Thyroid gland (tissue), 4 donors: ENCODE measurements at regions not wholly inside any gene's neighbourhood (a gene's known extent, or its start where the extent isn't known, plus 50 kb on each side); places are given as distances from the start of the nearest gene placed in this dataset.
"Not testable (repeated sequence)": the region's sequence is repeated elsewhere in the genome, so short reads cannot be mapped to it uniquely, and the experiment has no call there.

Experiments used
- DNase-seq, 2 donors: peaks; one replicate each; pipeline ENCODE4 v3.0.0-alpha.2; 2019
- H3K27ac ChIP-seq, 3 donors: fragments of 200-600 bp; sonication (generic); 1 replicate in 2 of 3; 2 replicates in 1 of 3; pipeline ENCODE4 v1.5.1; 2016 to 2019; ENCODE audit warnings: mild to moderate bottlenecking in 1 of 3, moderate library complexity in 1 of 3
- H3K27me3 ChIP-seq: fragments of 200-600 bp; sonication (generic); one replicate; pipeline ENCODE4 v1.5.1; 2019
- H3K36me3 ChIP-seq, 2 donors: fragments of 200-600 bp; sonication (generic); one replicate each; pipeline ENCODE4 v1.5.1; 2016 to 2019
- H3K4me1 ChIP-seq, 2 donors: fragments of 200-600 bp; sonication (generic); one replicate each; pipeline ENCODE4 v1.5.1; 2017 to 2019
- H3K4me3 ChIP-seq, 3 donors: fragments of 200-600 bp; sonication (generic); replicated peaks in 1 of 3; 1 replicate in 2 of 3; 2 replicates in 1 of 3; pipeline ENCODE4 v1.5.1; 2016; ENCODE audit warnings: mild to moderate bottlenecking in 1 of 3
- H3K9me3 ChIP-seq: fragments of 200-600 bp; sonication (generic); one replicate; pipeline ENCODE4 v1.5.1; 2017
- POLR2A ChIP-seq, 2 donors: fragments of 450-650 bp; IDR thresholded peaks; one replicate each; pipeline ENCODE4 v1.6.1; 2017; ENCODE audit warnings: antibody characterized with exemption in 2 of 2, mild to moderate bottlenecking in 2 of 2, moderate library complexity in 1 of 2
- WGBS, 2 donors: methylation state at CpG; one replicate each; pipeline ENCODE4 v1.1.5; 2017; 5-methylcytosine and 5-hydroxymethylcytosine counted together
- intact Hi-C: fragments of 100-400 bp; cut with DNase I; formaldehyde crosslinking; loops from one replicate; pipeline ENCODE4 v1.15.1; 2023
- TF ChIP-seq, protein P1 (sequence below), 6 experiments: fragments of 200-600 bp in 3 of 6; fragments of 450-650 bp in 3 of 6; sonication (generic) in 3 of 6; IDR thresholded peaks; one replicate each; pipeline ENCODE4 v1.5.1; 2016 to 2019; ENCODE audit warnings: antibody characterized with exemption in 6 of 6, mild to moderate bottlenecking in 2 of 6, inconsistent platforms in 1 of 6, moderate library complexity in 1 of 6

- H3K27me3 ChIP-seq = peaks cover 32% of the 10 kb centered on the region
Measured at GRCh38 chr6:27556406-27556805, 83.5 kb upstream of the ZNF184 start.

GRCh38 chr6:27553123-27553904 is 80.4 kb upstream of the ZNF184 start:
- no peak for DNase-seq
- WGBS, 2 donors = 8 to 9% methylated on average over 23 of the region's 23 CpGs
- Histone ChIP-seq H3K27ac (no peak overlapping the region), H3K4me3 (no peak overlapping the region), H3K36me3 (no peaks in the 10 kb centered on the region), H3K9me3 (no peaks in the 10 kb centered on the region), H3K4me1 (no peaks in the 10 kb centered on the region), H3K27me3 (peaks cover 43% of the 10 kb centered on the region)
- TF ChIP-seq, protein P1, sequence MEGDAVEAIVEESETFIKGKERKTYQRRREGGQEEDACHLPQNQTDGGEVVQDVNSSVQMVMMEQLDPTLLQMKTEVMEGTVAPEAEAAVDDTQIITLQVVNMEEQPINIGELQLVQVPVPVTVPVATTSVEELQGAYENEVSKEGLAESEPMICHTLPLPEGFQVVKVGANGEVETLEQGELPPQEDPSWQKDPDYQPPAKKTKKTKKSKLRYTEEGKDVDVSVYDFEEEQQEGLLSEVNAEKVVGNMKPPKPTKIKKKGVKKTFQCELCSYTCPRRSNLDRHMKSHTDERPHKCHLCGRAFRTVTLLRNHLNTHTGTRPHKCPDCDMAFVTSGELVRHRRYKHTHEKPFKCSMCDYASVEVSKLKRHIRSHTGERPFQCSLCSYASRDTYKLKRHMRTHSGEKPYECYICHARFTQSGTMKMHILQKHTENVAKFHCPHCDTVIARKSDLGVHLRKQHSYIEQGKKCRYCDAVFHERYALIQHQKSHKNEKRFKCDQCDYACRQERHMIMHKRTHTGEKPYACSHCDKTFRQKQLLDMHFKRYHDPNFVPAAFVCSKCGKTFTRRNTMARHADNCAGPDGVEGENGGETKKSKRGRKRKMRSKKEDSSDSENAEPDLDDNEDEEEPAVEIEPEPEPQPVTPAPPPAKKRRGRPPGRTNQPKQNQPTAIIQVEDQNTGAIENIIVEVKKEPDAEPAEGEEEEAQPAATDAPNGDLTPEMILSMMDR (IDR thresholded peaks at IDR 0.05) = no peak
- TF ChIP-seq POLR2A (IDR thresholded peaks at IDR 0.05) = no peak
- intact Hi-C loops = no loop called here

More at GRCh38 chr6:27556406-27556805, 83.5 kb upstream of the ZNF184 start:
- Histone ChIP-seq H3K4me1 (no peaks in the 10 kb centered on the region), H3K4me3 (no peak overlapping the region), H3K36me3 (no peaks in the 10 kb centered on the region), H3K27ac (no peak overlapping the region), H3K9me3 (no peaks in the 10 kb centered on the region)
- no peak for DNase-seq
- 18 to 22% methylated on average over 4 of the region's 4 CpGs for WGBS, 2 donors
- intact Hi-C loops = no loop called here
- TF ChIP-seq, protein P1 (IDR thresholded peaks at IDR 0.05) = no peak
- no peak for TF ChIP-seq POLR2A (IDR thresholded peaks at IDR 0.05)

DNA sequence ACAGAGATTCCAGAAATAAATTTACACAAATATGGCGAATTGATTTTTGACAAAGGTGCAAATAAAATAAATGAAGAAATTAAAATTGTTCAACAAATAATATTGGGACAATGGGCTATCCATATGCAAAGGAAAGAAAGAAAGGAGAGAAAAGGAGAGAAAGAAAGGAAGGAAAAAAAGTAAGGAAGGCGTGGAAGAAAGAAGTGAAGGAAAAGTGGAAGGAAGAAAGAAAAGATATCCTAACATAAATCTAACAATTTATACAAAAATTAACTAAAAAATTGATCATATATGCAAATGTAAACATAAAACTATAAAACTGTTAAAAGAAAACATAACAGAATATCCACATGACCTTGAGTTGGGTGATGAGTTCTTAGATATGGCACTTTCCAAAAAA is 78.7 kb upstream of the ZNF184 start:
- Histone ChIP-seq H3K4me3 (no peak overlapping the region), H3K27me3 (peaks cover 36% of the 10 kb centered on the region), H3K27ac (no peak overlapping the region), H3K9me3 (no peaks in the 10 kb centered on the region), H3K4me1 (no peaks in the 10 kb centered on the region), H3K36me3 (no peaks in the 10 kb centered on the region)
- DNase-seq = no peak
- WGBS, 2 donors = 81 to 89% methylated on average over 2 of the region's 2 CpGs
- TF ChIP-seq, protein P1 (IDR thresholded peaks at IDR 0.05) = no peak
- no peak for TF ChIP-seq POLR2A (IDR thresholded peaks at IDR 0.05)
- intact Hi-C loops = no loop called here

DNA sequence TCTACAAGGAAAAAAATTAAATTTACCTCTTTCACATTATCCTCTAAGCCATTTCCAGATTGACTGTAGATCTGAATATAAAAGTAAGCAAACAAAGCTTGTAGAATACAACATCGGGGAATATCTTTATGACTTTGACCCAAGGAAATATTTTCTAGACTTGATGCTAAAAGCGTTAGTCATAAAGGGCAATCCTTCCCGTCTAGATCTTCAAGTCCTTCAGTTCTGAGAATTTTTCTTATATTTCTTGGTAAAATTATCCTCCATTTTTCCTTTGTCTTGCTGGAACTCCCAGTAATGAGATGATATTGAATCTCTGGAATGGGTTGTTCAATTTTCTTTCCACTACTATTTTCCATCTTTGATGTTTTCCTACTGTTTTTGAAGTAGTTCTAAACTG is 77.8 kb upstream of the ZNF184 start:
- H3K4me1 ChIP-seq = no peaks in the 10 kb centered on the region
- DNase-seq = no peak
- TF ChIP-seq, protein P1 (IDR thresholded peaks at IDR 0.05) = no peak
- no peak for TF ChIP-seq POLR2A (IDR thresholded peaks at IDR 0.05)
- H3K9me3 ChIP-seq = no peaks in the 10 kb centered on the region
- intact Hi-C loops = no loop called here
- H3K27ac ChIP-seq = no peak overlapping the region
- no peak overlapping the region for H3K4me3 ChIP-seq
- no peaks in the 10 kb centered on the region for H3K36me3 ChIP-seq
- peaks cover 36% of the 10 kb centered on the region for H3K27me3 ChIP-seq
- WGBS, 2 donors = 81 to 82% methylated on average over 3 of the region's 3 CpGs

GRCh38 chr6:27549241-27549598 is 76.3 kb upstream of the ZNF184 start:
- H3K27ac ChIP-seq, intact Hi-C loops, H3K4me1 ChIP-seq, H3K9me3 ChIP-seq, DNase-seq, H3K36me3 ChIP-seq, H3K4me3 ChIP-seq: not testable (repeated sequence)
- 80 to 83% methylated on average over 14 of the region's 14 CpGs for WGBS, 2 donors
- H3K27me3 ChIP-seq = peaks cover 31% of the 10 kb centered on the region
